GM12865 (cell line): ENCODE measurements at regions not wholly inside any gene's neighbourhood (a gene's known extent, or its start where the extent isn't known, plus 50 kb on each side); places are given as distances from the start of the nearest gene placed in this dataset.

Experiments
- DNase-seq: peaks from one replicate; pipeline ENCODE4 v3.0.0; 2010; ENCODE audit warnings: low read depth
- H3K4me3 ChIP-seq: 2 replicates; pipeline ENCODE4 v1.5.1; 2011; ENCODE audit warnings: mild to moderate bottlenecking, low read depth, low read length, control low read depth
- CTCF ChIP-seq: IDR thresholded peaks from 2 replicates; pipeline ENCODE4 v1.5.1; 2011; ENCODE audit warnings: low read length, control low read depth, low read depth, inconsistent platforms; ENCODE audit not compliant: insufficient read depth; ENCODE audit errors: missing control alignments

GRCh38 chr6:40915165-40915564 is 123.9 kb downstream of the UNC5CL start:
- no peak for DNase-seq
- no peak overlapping the region for H3K4me3 ChIP-seq
- no peak for TF ChIP-seq CTCF

GRCh38 chr6:40914005-40914404 is 125.0 kb downstream of the UNC5CL start:
- no peak for DNase-seq
- TF ChIP-seq CTCF: no peak
- no peak overlapping the region for H3K4me3 ChIP-seq

- TF ChIP-seq CTCF: peak; percentile 80
- peak; percentile 81 for DNase-seq
- H3K4me3 ChIP-seq: no peak overlapping the region
Measured at GRCh38 chr6:40912158-40912946, 126.7 kb downstream of the UNC5CL start.

- TF ChIP-seq CTCF: no peak
- no peak for DNase-seq
Measured at GRCh38 chr6:40910260-40910893, 128.6 kb downstream of the UNC5CL start.

GRCh38 chr6:40909811-40910210 is 129.2 kb downstream of the UNC5CL start:
- H3K4me3 ChIP-seq: no peak overlapping the region
- no peak for DNase-seq
- TF ChIP-seq CTCF: no peak

More at GRCh38 chr6:40910260-40910893, 128.6 kb downstream of the UNC5CL start:
- H3K4me3 ChIP-seq: no peak overlapping the region

- H3K4me3 ChIP-seq: no peak overlapping the region
- DNase-seq: no peak
- TF ChIP-seq CTCF: no peak
Measured at GRCh38 chr6:40907198-40907701, 131.8 kb downstream of the UNC5CL start.

GRCh38 chr6:40906759-40907158 is 132.3 kb downstream of the UNC5CL start:
- no peak for TF ChIP-seq CTCF
- DNase-seq: no peak
- no peak overlapping the region for H3K4me3 ChIP-seq
